ENCODE measurements at regions not wholly inside any gene's neighbourhood (a gene's known extent, or its start where the extent isn't known, plus 50 kb on each side); places are given as distances from the start of the nearest gene placed in this dataset.

GRCh38 chr9:103625161-103625804, 468.8 kb upstream of the SMC2 start (continued):
- TF ChIP-seq ATF6 (CRISPR knock-in tag; conservative IDR thresholded peaks at IDR 0.05), result no peak
- TF ChIP-seq ZNF331 (CRISPR knock-in tag; IDR thresholded peaks at IDR 0.05), result no peak

- Histone ChIP-seq H3K27me3 (ENCODE audit: control insufficient read depth in 1 of 2, insufficient read depth in 2 of 2, low read length in 2 of 2) (no peaks in the 10 kb centered on the region), H3K79me2 (ENCODE audit: insufficient read depth, low read length) (no peaks in the 10 kb centered on the region), H3K27ac (ENCODE audit: extremely low read length, insufficient read depth, low read length) (no peak overlapping the region), H4K20me1 (ENCODE audit: insufficient read depth, low read length) (no peaks in the 10 kb centered on the region), H3K9ac (ENCODE audit: insufficient read depth, low read depth, low read length) (no peak overlapping the region), H3K4me2 (ENCODE audit: low read depth, low read length) (no peak overlapping the region), H2AFZ (ENCODE audit: low read length) (no peak overlapping the region), H3K4me3 (replicated peaks in 1 of 3; ENCODE audit: insufficient read depth in 1 of 3, low read depth in 2 of 3, low read length in 3 of 3) (no peak overlapping the region), H3K9me3 (ENCODE audit: low read length) (peaks cover 30% of the 10 kb centered on the region), H3K36me3 (replicated peaks in 1 of 2; ENCODE audit: control insufficient read depth in 1 of 2, insufficient read depth in 2 of 2, low read length in 2 of 2) (no peaks in the 10 kb centered on the region), H3K4me1 (ENCODE audit: insufficient read depth, low read length) (no peaks in the 10 kb centered on the region)
- in situ Hi-C loops (cut with HindIII; ENCODE audit: extremely low pct_ligation_motif_present, low pct_unique_long_range_greater_than_20kb), result loop anchor here (25.0 kb wide), 1 partner anchor 90 kb away; no protein-coding TSS in a partner anchor
- 0% methylated on average over 1 of the region's 1 CpG for WGBS (ENCODE audit: low lambda C conversion rate)
- DNase-seq (ENCODE audit: low spot score), result no peak
- FAIRE-seq, result no peak
- TF ChIP-seq ZNF432 (CRISPR knock-in tag; IDR thresholded peaks at IDR 0.05; ENCODE audit: borderline replicate concordance) (no peak), TCF7 (IDR thresholded peaks at IDR 0.05; ENCODE audit: low read depth) (no peak), ZNF232 (CRISPR knock-in tag; IDR thresholded peaks at IDR 0.05; ENCODE audit: borderline replicate concordance) (no peak), MEIS2 (CRISPR knock-in tag; IDR thresholded peaks at IDR 0.05) (no peak), SRY (CRISPR knock-in tag; IDR thresholded peaks at IDR 0.05) (no peak), HNRNPL (IDR thresholded peaks at IDR 0.05; ENCODE audit: low read depth, low read length) (no peak), TIGD3 (CRISPR knock-in tag; IDR thresholded peaks at IDR 0.05; ENCODE audit: borderline replicate concordance) (no peak), ZBTB33 (CRISPR knock-in tag; IDR thresholded peaks at IDR 0.05) (no peak), ZNF292 (CRISPR knock-in tag; IDR thresholded peaks at IDR 0.05; ENCODE audit: borderline replicate concordance, low read depth) (no peak), TCF7L2 (IDR thresholded peaks at IDR 0.05; ENCODE audit: low read depth, low read length) (no peak), TGIF2 (CRISPR knock-in tag; IDR thresholded peaks at IDR 0.05) (no peak), HOXA7 (CRISPR knock-in tag; IDR thresholded peaks at IDR 0.05) (no peak), NAIF1 (CRISPR knock-in tag; IDR thresholded peaks at IDR 0.05; ENCODE audit: borderline replicate concordance) (no peak), RCOR2 (CRISPR knock-in tag; IDR thresholded peaks at IDR 0.05) (no peak)
- no TSS peak for BruUV-seq (replicated peaks)
- CTCF ChIA-PET (ENCODE audit: low intra/inter-chr PET ratio, low total read pairs), result no interaction called here
- ATAC-seq, result no peak
- POLR2A ChIA-PET, result no interaction called here
- intact Hi-C loops (cut with micrococcal nuclease; ENCODE audit: unreplicated experiment), result no loop called here
Observed at GRCh38 chr9:103627731-103628130, 466.4 kb upstream of the SMC2 start.
